GM15510 (cell line): ENCODE measurements at regions not wholly inside any gene's neighbourhood (a gene's known extent, or its start where the extent isn't known, plus 50 kb on each side); places are given as distances from the start of the nearest gene placed in this dataset.

Source experiments
- POLR2A ChIP-seq: IDR thresholded peaks from 3 replicates; pipeline ENCODE4 v1.6.1; 2011; ENCODE audit warnings: borderline replicate concordance; ENCODE audit not compliant: insufficient read length; ENCODE audit errors: extremely low read depth

GRCh38 chr6:14472255-14472985 lies 354.8 kb downstream of the CD83 start:
- no peak for TF ChIP-seq POLR2A

GRCh38 chr6:14472986-14473337 lies 355.4 kb downstream of the CD83 start:
- TF ChIP-seq POLR2A, result no peak

GRCh38 chr6:14474816-14475215 lies 357.2 kb downstream of the CD83 start:
- TF ChIP-seq POLR2A, result no peak

- TF ChIP-seq POLR2A, result no peak
Observed at GRCh38 chr6:14475306-14475705, 357.7 kb downstream of the CD83 start.

GRCh38 chr6:14476793-14477531 lies 359.4 kb downstream of the CD83 start:
- TF ChIP-seq POLR2A, result no peak

- TF ChIP-seq POLR2A, result no peak
Observed at GRCh38 chr6:14477559-14477958, 360.0 kb downstream of the CD83 start.

- TF ChIP-seq POLR2A, result no peak
Observed at GRCh38 chr6:14478381-14479225, 361.0 kb downstream of the CD83 start.

GRCh38 chr6:14487625-14488024 lies 370.1 kb downstream of the CD83 start:
- no peak for TF ChIP-seq POLR2A

GRCh38 chr6:14488180-14488579 lies 370.6 kb downstream of the CD83 start:
- TF ChIP-seq POLR2A, result no peak

GRCh38 chr6:14489445-14489844 lies 371.9 kb downstream of the CD83 start:
- TF ChIP-seq POLR2A, result no peak

GRCh38 chr6:14498748-14499147 lies 381.2 kb downstream of the CD83 start:
- no peak for TF ChIP-seq POLR2A

GRCh38 chr6:14499309-14499708 lies 381.7 kb downstream of the CD83 start:
- no peak for TF ChIP-seq POLR2A

GRCh38 chr6:14499841-14500240 lies 382.3 kb downstream of the CD83 start:
- no peak for TF ChIP-seq POLR2A

- TF ChIP-seq POLR2A, result no peak
Observed at GRCh38 chr6:14500809-14501208, 383.2 kb downstream of the CD83 start.

- no peak for TF ChIP-seq POLR2A
Observed at GRCh38 chr6:14501240-14501639, 383.7 kb downstream of the CD83 start.
